Neural progenitor cell (in vitro differentiated cells): ENCODE measurements at regions not wholly inside any gene's neighbourhood (a gene's known extent, or its start where the extent isn't known, plus 50 kb on each side); places are given as distances from the start of the nearest gene placed in this dataset.
A peak's percentile ranks its signal among the peaks of the same experiment; 100 is the strongest.

Experiments used
- DNase-seq: peaks from one replicate; pipeline ENCODE4 v3.0.0-alpha.2; 2016; ENCODE audit warnings: low spot score
- H2AFZ ChIP-seq: fragments of 200-600 bp; sonication (generic); replicated peaks from 2 replicates; pipeline ENCODE4 v1.6.1; 2016; ENCODE audit warnings: antibody characterized with exemption
- H3F3A ChIP-seq: fragments of 200-600 bp; sonication (generic); 2 replicates; pipeline ENCODE4 v1.6.1; 2016; ENCODE audit warnings: antibody characterized with exemption, low read depth
- H3K27ac ChIP-seq: fragments of 200-600 bp; sonication (generic); 2 replicates; pipeline ENCODE4 v1.5.1; 2016; ENCODE audit warnings: mild to moderate bottlenecking
- H3K27me3 ChIP-seq: fragments of 200-600 bp; sonication (generic); 2 replicates; pipeline ENCODE4 v1.6.1; 2016; ENCODE audit warnings: mild to moderate bottlenecking, moderate library complexity
- H3K36me3 ChIP-seq: fragments of 200-600 bp; sonication (generic); 2 replicates; pipeline ENCODE4 v1.5.1; 2016
- H3K4me1 ChIP-seq: fragments of 200-600 bp; sonication (generic); 2 replicates; pipeline ENCODE4 v1.6.1; 2016; ENCODE audit warnings: mixed run types
- H3K4me2 ChIP-seq: fragments of 200-600 bp; sonication (generic); 2 replicates; pipeline ENCODE4 v1.6.1; 2016
- H3K4me3 ChIP-seq: fragments of 200-600 bp; sonication (generic); 2 replicates; pipeline ENCODE4 v1.5.1; 2016
- H3K79me2 ChIP-seq: fragments of 200-600 bp; sonication (generic); 2 replicates; pipeline ENCODE4 v1.6.1; 2016; ENCODE audit warnings: low read depth
- H3K9ac ChIP-seq: fragments of 200-600 bp; sonication (generic); 2 replicates; pipeline ENCODE4 v1.6.1; 2016
- H3K9me3 ChIP-seq: fragments of 200-600 bp; sonication (generic); 2 replicates; pipeline ENCODE4 v1.5.1; 2016; ENCODE audit warnings: low read depth
- H4K20me1 ChIP-seq: fragments of 200-600 bp; sonication (generic); 2 replicates; pipeline ENCODE4 v1.6.1; 2016; ENCODE audit warnings: low read depth
- H3K27ac Mint-ChIP-seq: 3 replicates; pipeline ENCODE4 v1.8.0; 2021; ENCODE audit warnings: mixed read lengths
- H3K27me3 Mint-ChIP-seq: 2 replicates; pipeline ENCODE4 v1.8.0; 2022; ENCODE audit warnings: low read depth, mild to moderate bottlenecking, inconsistent platforms, moderate library complexity, mixed read lengths; ENCODE audit not compliant: insufficient read depth
- H3K36me3 Mint-ChIP-seq: 3 replicates; pipeline ENCODE4 v1.8.0; 2021; ENCODE audit warnings: mixed read lengths
- H3K4me1 Mint-ChIP-seq: 3 replicates; pipeline ENCODE4 v1.8.0; 2021; ENCODE audit warnings: mixed read lengths
- H3K4me3 Mint-ChIP-seq: 3 replicates; pipeline ENCODE4 v1.8.0; 2021; ENCODE audit warnings: mild to moderate bottlenecking, moderate library complexity, mixed read lengths
- H3K9me3 Mint-ChIP-seq: 3 replicates; pipeline ENCODE4 v1.8.0; 2020; ENCODE audit warnings: mixed read lengths
- CTCF ChIP-seq: fragments of 200-600 bp; sonication (generic); IDR thresholded peaks from 2 replicates; pipeline ENCODE4 v1.5.1; 2017; ENCODE audit warnings: antibody characterized with exemption, mild to moderate bottlenecking
- EZH2 ChIP-seq: fragments of 200-600 bp; sonication (generic); IDR thresholded peaks from 2 replicates; pipeline ENCODE4 v1.6.1; 2017; ENCODE audit warnings: antibody characterized with exemption, mild to moderate bottlenecking, moderate library complexity
- EZH2phosphoT487 ChIP-seq: fragments of 200-600 bp; sonication (generic); IDR thresholded peaks from 2 replicates; pipeline ENCODE4 v1.6.1; 2017; ENCODE audit warnings: antibody characterized with exemption

- Histone ChIP-seq H3K4me3 (no peak overlapping the region), H4K20me1 (no peaks in the 10 kb centered on the region), H3K79me2 (no peaks in the 10 kb centered on the region), H3F3A (no peaks in the 10 kb centered on the region), H2AFZ (no peak overlapping the region), H3K4me1 (peaks cover 6% of the 10 kb centered on the region), H3K27ac (no peak overlapping the region), H3K9ac (no peak overlapping the region), H3K36me3 (no peaks in the 10 kb centered on the region), H3K4me2 (no peak overlapping the region), H3K27me3 (no peaks in the 10 kb centered on the region), H3K9me3 (no peaks in the 10 kb centered on the region)
- H3K36me3 Mint-ChIP-seq, result no peaks in the 10 kb centered on the region
- peaks cover 19% of the 10 kb centered on the region for H3K4me1 Mint-ChIP-seq
- no peak overlapping the region for H3K27ac Mint-ChIP-seq
- H3K27me3 Mint-ChIP-seq, result peaks cover 5% of the 10 kb centered on the region
- no peak for DNase-seq
- peaks cover 3% of the 10 kb centered on the region for H3K9me3 Mint-ChIP-seq
- no peak overlapping the region for H3K4me3 Mint-ChIP-seq
- no peak for TF ChIP-seq EZH2phosphoT487
- no peak for TF ChIP-seq EZH2
- TF ChIP-seq CTCF, result no peak
Observed at GRCh38 chr15:59924096-59924495, 80.0 kb upstream of the FOXB1 start.

GRCh38 chr15:59923508-59923907, 80.6 kb upstream of the FOXB1 start:
- Histone ChIP-seq H4K20me1 (no peaks in the 10 kb centered on the region), H3F3A (peaks cover 2% of the 10 kb centered on the region), H3K9ac (no peak overlapping the region), H2AFZ (no peak overlapping the region), H3K79me2 (no peaks in the 10 kb centered on the region), H3K4me1 (peaks cover 8% of the 10 kb centered on the region), H3K27ac (no peak overlapping the region), H3K4me3 (no peak overlapping the region), H3K9me3 (no peaks in the 10 kb centered on the region), H3K27me3 (no peaks in the 10 kb centered on the region), H3K36me3 (no peaks in the 10 kb centered on the region), H3K4me2 (no peak overlapping the region)
- Mint-ChIP-seq H3K9me3 (peaks cover 3% of the 10 kb centered on the region), H3K4me1 (peaks cover 21% of the 10 kb centered on the region), H3K36me3 (no peaks in the 10 kb centered on the region), H3K4me3 (no peak overlapping the region), H3K27me3 (peaks cover 5% of the 10 kb centered on the region), H3K27ac (no peak overlapping the region)
- no peak for TF ChIP-seq EZH2
- no peak for TF ChIP-seq CTCF
- TF ChIP-seq EZH2phosphoT487, result no peak
- DNase-seq, result no peak

GRCh38 chr15:59918994-59919951, 84.8 kb upstream of the FOXB1 start:
- Mint-ChIP-seq H3K4me3 (peak overlapping the region; percentile 25), H3K27me3 (peaks cover 10% of the 10 kb centered on the region), H3K27ac (no peak overlapping the region), H3K4me1 (peaks cover 26% of the 10 kb centered on the region), H3K9me3 (no peaks in the 10 kb centered on the region), H3K36me3 (no peaks in the 10 kb centered on the region)
- no peaks in the 10 kb centered on the region for H3K9me3 ChIP-seq
- H3K4me1 ChIP-seq, result peaks cover 18% of the 10 kb centered on the region
- no peaks in the 10 kb centered on the region for H4K20me1 ChIP-seq
- TF ChIP-seq EZH2, result no peak
- TF ChIP-seq CTCF, result no peak
- no peak for TF ChIP-seq EZH2phosphoT487
- H3K9ac ChIP-seq, result no peak overlapping the region
- DNase-seq, result no peak
- no peak overlapping the region for H2AFZ ChIP-seq
- no peaks in the 10 kb centered on the region for H3K27me3 ChIP-seq
- peaks cover 11% of the 10 kb centered on the region for H3F3A ChIP-seq
- H3K79me2 ChIP-seq, result no peaks in the 10 kb centered on the region
- no peak overlapping the region for H3K4me3 ChIP-seq
- H3K27ac ChIP-seq, result no peak overlapping the region
- H3K4me2 ChIP-seq, result no peak overlapping the region
- H3K36me3 ChIP-seq, result no peaks in the 10 kb centered on the region
